ENCODE measurements at regions not wholly inside any gene's neighbourhood (a gene's known extent, or its start where the extent isn't known, plus 50 kb on each side); places are given as distances from the start of the nearest gene placed in this dataset.

DNA sequence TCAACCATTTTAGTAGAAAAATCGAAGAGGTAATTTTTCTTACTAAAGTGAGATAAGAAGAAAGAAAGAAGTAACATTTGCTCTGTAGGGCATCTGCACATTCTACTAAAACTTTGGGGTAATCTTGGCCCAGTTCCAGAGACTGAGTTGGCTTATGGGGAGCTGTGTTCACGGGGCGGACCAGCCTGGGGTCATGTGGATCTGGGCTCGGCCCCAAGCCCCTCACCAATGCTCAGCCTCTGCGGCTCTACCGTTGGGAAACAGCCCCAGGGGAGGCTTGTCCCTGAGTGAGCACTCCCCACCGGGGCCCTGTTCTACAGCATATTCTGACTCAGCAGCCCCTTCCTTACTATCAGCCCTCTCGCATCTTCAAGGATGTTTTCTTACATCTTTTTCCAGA, 132.3 kb downstream of the RTP5 start:
- TF ChIP-seq, protein P1, sequence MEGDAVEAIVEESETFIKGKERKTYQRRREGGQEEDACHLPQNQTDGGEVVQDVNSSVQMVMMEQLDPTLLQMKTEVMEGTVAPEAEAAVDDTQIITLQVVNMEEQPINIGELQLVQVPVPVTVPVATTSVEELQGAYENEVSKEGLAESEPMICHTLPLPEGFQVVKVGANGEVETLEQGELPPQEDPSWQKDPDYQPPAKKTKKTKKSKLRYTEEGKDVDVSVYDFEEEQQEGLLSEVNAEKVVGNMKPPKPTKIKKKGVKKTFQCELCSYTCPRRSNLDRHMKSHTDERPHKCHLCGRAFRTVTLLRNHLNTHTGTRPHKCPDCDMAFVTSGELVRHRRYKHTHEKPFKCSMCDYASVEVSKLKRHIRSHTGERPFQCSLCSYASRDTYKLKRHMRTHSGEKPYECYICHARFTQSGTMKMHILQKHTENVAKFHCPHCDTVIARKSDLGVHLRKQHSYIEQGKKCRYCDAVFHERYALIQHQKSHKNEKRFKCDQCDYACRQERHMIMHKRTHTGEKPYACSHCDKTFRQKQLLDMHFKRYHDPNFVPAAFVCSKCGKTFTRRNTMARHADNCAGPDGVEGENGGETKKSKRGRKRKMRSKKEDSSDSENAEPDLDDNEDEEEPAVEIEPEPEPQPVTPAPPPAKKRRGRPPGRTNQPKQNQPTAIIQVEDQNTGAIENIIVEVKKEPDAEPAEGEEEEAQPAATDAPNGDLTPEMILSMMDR (IDR thresholded peaks at IDR 0.05) = no peak
- TF ChIP-seq POLR2AphosphoS5 (IDR thresholded peaks at IDR 0.05) = no peak
